SH-SY5Y (cell line): ENCODE measurements at regions not wholly inside any gene's neighbourhood (a gene's known extent, or its start where the extent isn't known, plus 50 kb on each side); places are given as distances from the start of the nearest gene placed in this dataset.

Experiments
- GATA2 ChIP-seq: IDR thresholded peaks from 2 replicates; pipeline ENCODE4 v1.6.1; 2011; ENCODE audit warnings: mild to moderate bottlenecking, low read depth, low read length
- GATA3 ChIP-seq: IDR thresholded peaks from 2 replicates; pipeline ENCODE4 v1.6.1; 2011; ENCODE audit warnings: low read depth, mild to moderate bottlenecking, low read length, moderate library complexity

- TF ChIP-seq GATA3 (no peak), GATA2 (no peak)
Observed at GRCh38 chr5:174482607-174483024, 241.8 kb upstream of the MSX2 start.

- TF ChIP-seq GATA3: no peak
- TF ChIP-seq GATA2: no peak
Observed at GRCh38 chr5:174483411-174483810, 241.0 kb upstream of the MSX2 start.

- no peak for TF ChIP-seq GATA3
- no peak for TF ChIP-seq GATA2
Observed at GRCh38 chr5:174489215-174489614, 235.2 kb upstream of the MSX2 start.

- no peak for TF ChIP-seq GATA3
- TF ChIP-seq GATA2: no peak
Observed at GRCh38 chr5:174489920-174490597, 234.3 kb upstream of the MSX2 start.

- no peak for TF ChIP-seq GATA3
- TF ChIP-seq GATA2: no peak
Observed at GRCh38 chr5:174490728-174491127, 233.7 kb upstream of the MSX2 start.

GRCh38 chr5:174491265-174491664, 233.1 kb upstream of the MSX2 start:
- no peak for TF ChIP-seq GATA2
- TF ChIP-seq GATA3: no peak

GRCh38 chr5:174491761-174492350, 232.5 kb upstream of the MSX2 start:
- no peak for TF ChIP-seq GATA2
- no peak for TF ChIP-seq GATA3

- TF ChIP-seq GATA2 (peak; percentile 57), GATA3 (no peak)
Observed at GRCh38 chr5:174493530-174493929, 230.9 kb upstream of the MSX2 start.

GRCh38 chr5:174500636-174501035, 223.7 kb upstream of the MSX2 start:
- TF ChIP-seq GATA2 (no peak), GATA3 (no peak)

- no peak for TF ChIP-seq GATA3
- TF ChIP-seq GATA2: no peak
Observed at GRCh38 chr5:174501461-174502069, 222.8 kb upstream of the MSX2 start.

GRCh38 chr5:174503086-174503460, 221.3 kb upstream of the MSX2 start:
- no peak for TF ChIP-seq GATA2
- no peak for TF ChIP-seq GATA3

- TF ChIP-seq GATA2 (no peak), GATA3 (no peak)
Observed at GRCh38 chr5:174503461-174504265, 220.7 kb upstream of the MSX2 start.

GRCh38 chr5:174504266-174504726, 220.1 kb upstream of the MSX2 start:
- TF ChIP-seq GATA3 (no peak), GATA2 (no peak)

GRCh38 chr5:174505621-174506020, 218.8 kb upstream of the MSX2 start:
- TF ChIP-seq GATA3: no peak
- no peak for TF ChIP-seq GATA2
